Right hindlimb (tissue), 1 donor: ENCODE measurements at regions not wholly inside any gene's neighbourhood (a gene's known extent, or its start where the extent isn't known, plus 50 kb on each side); places are given as distances from the start of the nearest gene placed in this dataset.
"Not testable (repeated sequence)": the region's sequence is repeated elsewhere in the genome, so short reads cannot be mapped to it uniquely, and the experiment has no call there.

ENCODE experiments used
- DNase-seq: peaks from one replicate; pipeline ENCODE4 v3.0.0-alpha.2; 2018

- not testable (repeated sequence) for DNase-seq
These were observed 64.4 kb downstream of the TMEM200C start for GRCh38 chr18:5830902-5831301.

GRCh38 chr18:5828913-5829312 lies 66.4 kb downstream of the TMEM200C start:
- DNase-seq = no peak

- no peak for DNase-seq
These were observed 69.7 kb downstream of the TMEM200C start for GRCh38 chr18:5825663-5826062.

GRCh38 chr18:5824370-5824984 lies 70.8 kb downstream of the TMEM200C start:
- DNase-seq = no peak

GRCh38 chr18:5817816-5818215 lies 77.5 kb downstream of the TMEM200C start:
- no peak for DNase-seq

- no peak for DNase-seq
These were observed 88.5 kb downstream of the TMEM200C start for GRCh38 chr18:5806860-5807259.

GRCh38 chr18:5787936-5788335 lies 107.4 kb downstream of the TMEM200C start:
- no peak for DNase-seq

- no peak for DNase-seq
These were observed 115.4 kb downstream of the TMEM200C start for GRCh38 chr18:5779922-5780321.

- no peak for DNase-seq
These were observed 122.8 kb downstream of the TMEM200C start for GRCh38 chr18:5772306-5773105.

- DNase-seq = no peak
These were observed 124.0 kb downstream of the TMEM200C start for GRCh38 chr18:5771343-5771742.

GRCh38 chr18:5770176-5770575 lies 125.1 kb downstream of the TMEM200C start:
- no peak for DNase-seq

GRCh38 chr18:5768454-5768853 lies 126.9 kb downstream of the TMEM200C start:
- no peak for DNase-seq

- no peak for DNase-seq
These were observed 136.1 kb downstream of the TMEM200C start for GRCh38 chr18:5759194-5759593.

- DNase-seq = no peak
These were observed 138.5 kb downstream of the TMEM200C start for GRCh38 chr18:5756823-5757222.

- no peak for DNase-seq
These were observed 147.6 kb downstream of the TMEM200C start for GRCh38 chr18:5747678-5748077.

- no peak for DNase-seq
These were observed 148.5 kb downstream of the TMEM200C start for GRCh38 chr18:5746844-5747243.

GRCh38 chr18:5744659-5745058 lies 150.7 kb downstream of the TMEM200C start:
- no peak for DNase-seq

- DNase-seq = no peak
These were observed 156.8 kb downstream of the TMEM200C start for GRCh38 chr18:5738526-5738925.

GRCh38 chr18:5732318-5732717 lies 163.0 kb downstream of the TMEM200C start:
- no peak for DNase-seq

GRCh38 chr18:5729983-5730699 lies 165.2 kb downstream of the TMEM200C start:
- peak; percentile 28 for DNase-seq

GRCh38 chr18:5728531-5728930 lies 166.8 kb downstream of the TMEM200C start:
- DNase-seq = no peak

GRCh38 chr18:5726011-5726410 lies 169.3 kb downstream of the TMEM200C start:
- DNase-seq = no peak

GRCh38 chr18:5721924-5722323 lies 173.4 kb downstream of the TMEM200C start:
- no peak for DNase-seq

- no peak for DNase-seq
These were observed 175.2 kb downstream of the TMEM200C start for GRCh38 chr18:5720132-5720531.
